Panc1 (cell line): ENCODE measurements at regions not wholly inside any gene's neighbourhood (a gene's known extent, or its start where the extent isn't known, plus 50 kb on each side); places are given as distances from the start of the nearest gene placed in this dataset.

Experiments used
- ATAC-seq: fragments of 200-7000 bp; cut with Tn5 transposase; 2 replicates; pipeline ENCODE4 v1.9.1; 2020; ENCODE audit warnings: mild to moderate bottlenecking, moderate library complexity
- BruUV-seq: library from RNA; stranded (reverse); fragments of 400-500 nt; replicated peaks from 2 replicates; lab custom pipeline; 2021; lab: Mats Ljungman, UMichigan
- CTCF ChIA-PET: fragments of 300-600 bp; sonication (Branson Sonifier 250); formaldehyde crosslinking; loops from one replicate; lab custom pipeline; 2022; ENCODE audit warnings: antibody characterized with exemption; lab: Charles Lee
- POLR2A ChIA-PET: fragments of 300-600 bp; sonication (Branson Sonifier 250); formaldehyde crosslinking; loops from one replicate; lab custom pipeline; 2022; ENCODE audit warnings: antibody characterized with exemption; lab: Charles Lee
- DNase-seq: peaks from one replicate; pipeline ENCODE4 v3.0.0-alpha.2; 2010; ENCODE audit warnings: low read depth, low spot score
- H3K27ac ChIP-seq: 2 replicates; pipeline ENCODE4 v1.5.1; 2011; ENCODE audit warnings: mild to moderate bottlenecking, low read length, inconsistent platforms
- H3K27me3 ChIP-seq: fragments of 200-500 bp; sonication (Bioruptor generic); 2 replicates; pipeline ENCODE4 v1.6.0; 2014; ENCODE audit warnings: low read length, inconsistent platforms; ENCODE audit not compliant: control insufficient read depth, insufficient read depth
- H3K36me3 ChIP-seq: fragments of 200-500 bp; sonication (Bioruptor generic); 2 replicates; pipeline ENCODE4 v1.5.1; 2014; ENCODE audit warnings: inconsistent platforms, mild to moderate bottlenecking, low read length, moderate library complexity; ENCODE audit not compliant: control insufficient read depth, insufficient read depth
- H3K4me1 ChIP-seq: 2 replicates; pipeline ENCODE4 v1.5.1; 2011; ENCODE audit warnings: inconsistent platforms, mild to moderate bottlenecking, low read length, moderate library complexity; ENCODE audit not compliant: control insufficient read depth, insufficient read depth
- H3K4me3 ChIP-seq, 2 experiments: 2 replicates each; pipeline ENCODE4 v1.5.1; 2011 to 2012; ENCODE audit warnings: low read depth in 2 of 2, low read length in 2 of 2, mild to moderate bottlenecking in 2 of 2, inconsistent platforms in 1 of 2, moderate library complexity in 1 of 2
- H3K9me3 ChIP-seq: fragments of 200-500 bp; sonication (Bioruptor generic); 2 replicates; pipeline ENCODE4 v1.5.1; 2014; ENCODE audit warnings: low read depth, mild to moderate bottlenecking, inconsistent platforms, low read length, moderate library complexity; ENCODE audit not compliant: control insufficient read depth, insufficient read depth
- POLR2AphosphoS5 ChIP-seq: IDR thresholded peaks from 2 replicates; pipeline ENCODE4 v1.6.1; 2012; ENCODE audit warnings: mild to moderate bottlenecking, low read depth, low read length, moderate library complexity
- SIN3A ChIP-seq: IDR thresholded peaks from 2 replicates; pipeline ENCODE4 v1.6.1; 2012; ENCODE audit warnings: low read depth, mild to moderate bottlenecking, low read length, moderate library complexity, borderline replicate concordance; ENCODE audit not compliant: insufficient read depth
- TCF7L2 ChIP-seq: IDR thresholded peaks from 2 replicates; pipeline ENCODE4 v1.6.1; 2011; ENCODE audit warnings: mild to moderate bottlenecking, low read depth, low read length, inconsistent platforms
- in situ Hi-C: cut with HindIII; loops from 2 replicates; pipeline ENCODE4 v1.10.0; 2016; ENCODE audit warnings: low sequenced_read_pairs, low pct_unique_long_range_greater_than_20kb
- intact Hi-C: fragments of 100-400 bp; cut with micrococcal nuclease; formaldehyde crosslinking; loops from one replicate; pipeline ENCODE4 v1.10.0; 2022; ENCODE audit not compliant: unreplicated experiment
- TF ChIP-seq, protein P1 (sequence below): fragments of 450-650 bp; IDR thresholded peaks from 2 replicates; pipeline ENCODE4 v1.5.1; 2017; ENCODE audit warnings: mild to moderate bottlenecking
- TF ChIP-seq, protein P2 (sequence below), 2 experiments: IDR thresholded peaks; 2 replicates each; pipeline ENCODE4 v1.6.1; 2011 to 2012; ENCODE audit warnings: low read depth in 2 of 2, control low read depth in 1 of 2, low read length in 1 of 2, mild to moderate bottlenecking in 1 of 2, moderate library complexity in 1 of 2; ENCODE audit not compliant: insufficient read depth in 1 of 2

DNA sequence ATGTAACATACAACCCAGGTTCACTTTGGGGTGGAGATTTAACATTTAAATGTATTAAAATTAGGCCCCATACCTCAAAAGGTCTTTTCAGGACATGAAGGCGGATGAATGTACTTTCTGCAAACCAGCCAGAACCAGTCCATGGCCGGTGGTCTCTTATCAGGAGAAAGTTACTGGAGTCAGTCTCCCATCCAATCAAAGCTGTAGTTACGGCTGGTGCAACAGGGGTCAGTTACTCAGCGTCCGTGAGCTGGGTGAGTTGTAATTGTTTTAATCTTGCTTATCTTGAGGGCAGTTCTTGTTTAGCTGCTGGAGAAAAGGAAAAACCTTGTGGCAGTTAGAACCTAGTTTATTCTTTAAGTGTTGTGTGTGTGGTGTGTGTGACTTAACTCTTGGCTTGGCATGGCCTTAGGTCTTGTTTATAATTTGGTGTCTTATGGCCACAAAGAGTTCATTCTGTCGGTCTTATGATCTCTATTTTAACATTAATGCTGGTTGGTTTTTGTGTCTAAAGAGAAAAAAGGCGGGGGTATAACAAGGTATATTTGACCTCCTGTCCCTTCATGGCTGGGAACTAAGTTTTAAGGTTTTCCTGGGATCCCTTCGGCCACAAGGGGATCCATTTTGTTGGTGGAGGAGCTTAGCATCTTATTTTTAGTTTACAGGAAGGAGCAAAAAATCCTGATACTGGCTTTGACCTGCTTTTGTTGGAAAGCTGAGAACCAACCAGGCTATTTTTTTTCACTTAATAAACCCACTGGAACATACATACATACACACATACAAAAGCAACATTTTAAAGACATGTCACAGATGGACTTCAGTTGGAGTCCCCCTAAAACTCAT lies 143.5 kb upstream of the NCK2 start:
- intact Hi-C loops: no loop called here
- no peak overlapping the region for H3K27ac ChIP-seq
- H3K9me3 ChIP-seq: no peaks in the 10 kb centered on the region
- H3K4me3 ChIP-seq: no peak overlapping the region
- CTCF ChIA-PET: no interaction called here
- no peaks in the 10 kb centered on the region for H3K36me3 ChIP-seq
- H3K4me1 ChIP-seq: no peaks in the 10 kb centered on the region
- no TSS peak for BruUV-seq
- no peaks in the 10 kb centered on the region for H3K27me3 ChIP-seq
- DNase-seq: no peak
- ATAC-seq: no peak
- POLR2A ChIA-PET: no interaction called here
- TF ChIP-seq, protein P1, sequence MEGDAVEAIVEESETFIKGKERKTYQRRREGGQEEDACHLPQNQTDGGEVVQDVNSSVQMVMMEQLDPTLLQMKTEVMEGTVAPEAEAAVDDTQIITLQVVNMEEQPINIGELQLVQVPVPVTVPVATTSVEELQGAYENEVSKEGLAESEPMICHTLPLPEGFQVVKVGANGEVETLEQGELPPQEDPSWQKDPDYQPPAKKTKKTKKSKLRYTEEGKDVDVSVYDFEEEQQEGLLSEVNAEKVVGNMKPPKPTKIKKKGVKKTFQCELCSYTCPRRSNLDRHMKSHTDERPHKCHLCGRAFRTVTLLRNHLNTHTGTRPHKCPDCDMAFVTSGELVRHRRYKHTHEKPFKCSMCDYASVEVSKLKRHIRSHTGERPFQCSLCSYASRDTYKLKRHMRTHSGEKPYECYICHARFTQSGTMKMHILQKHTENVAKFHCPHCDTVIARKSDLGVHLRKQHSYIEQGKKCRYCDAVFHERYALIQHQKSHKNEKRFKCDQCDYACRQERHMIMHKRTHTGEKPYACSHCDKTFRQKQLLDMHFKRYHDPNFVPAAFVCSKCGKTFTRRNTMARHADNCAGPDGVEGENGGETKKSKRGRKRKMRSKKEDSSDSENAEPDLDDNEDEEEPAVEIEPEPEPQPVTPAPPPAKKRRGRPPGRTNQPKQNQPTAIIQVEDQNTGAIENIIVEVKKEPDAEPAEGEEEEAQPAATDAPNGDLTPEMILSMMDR: no peak
- TF ChIP-seq, protein P2, sequence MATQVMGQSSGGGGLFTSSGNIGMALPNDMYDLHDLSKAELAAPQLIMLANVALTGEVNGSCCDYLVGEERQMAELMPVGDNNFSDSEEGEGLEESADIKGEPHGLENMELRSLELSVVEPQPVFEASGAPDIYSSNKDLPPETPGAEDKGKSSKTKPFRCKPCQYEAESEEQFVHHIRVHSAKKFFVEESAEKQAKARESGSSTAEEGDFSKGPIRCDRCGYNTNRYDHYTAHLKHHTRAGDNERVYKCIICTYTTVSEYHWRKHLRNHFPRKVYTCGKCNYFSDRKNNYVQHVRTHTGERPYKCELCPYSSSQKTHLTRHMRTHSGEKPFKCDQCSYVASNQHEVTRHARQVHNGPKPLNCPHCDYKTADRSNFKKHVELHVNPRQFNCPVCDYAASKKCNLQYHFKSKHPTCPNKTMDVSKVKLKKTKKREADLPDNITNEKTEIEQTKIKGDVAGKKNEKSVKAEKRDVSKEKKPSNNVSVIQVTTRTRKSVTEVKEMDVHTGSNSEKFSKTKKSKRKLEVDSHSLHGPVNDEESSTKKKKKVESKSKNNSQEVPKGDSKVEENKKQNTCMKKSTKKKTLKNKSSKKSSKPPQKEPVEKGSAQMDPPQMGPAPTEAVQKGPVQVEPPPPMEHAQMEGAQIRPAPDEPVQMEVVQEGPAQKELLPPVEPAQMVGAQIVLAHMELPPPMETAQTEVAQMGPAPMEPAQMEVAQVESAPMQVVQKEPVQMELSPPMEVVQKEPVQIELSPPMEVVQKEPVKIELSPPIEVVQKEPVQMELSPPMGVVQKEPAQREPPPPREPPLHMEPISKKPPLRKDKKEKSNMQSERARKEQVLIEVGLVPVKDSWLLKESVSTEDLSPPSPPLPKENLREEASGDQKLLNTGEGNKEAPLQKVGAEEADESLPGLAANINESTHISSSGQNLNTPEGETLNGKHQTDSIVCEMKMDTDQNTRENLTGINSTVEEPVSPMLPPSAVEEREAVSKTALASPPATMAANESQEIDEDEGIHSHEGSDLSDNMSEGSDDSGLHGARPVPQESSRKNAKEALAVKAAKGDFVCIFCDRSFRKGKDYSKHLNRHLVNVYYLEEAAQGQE (IDR thresholded peaks at IDR 0.05; ENCODE audit: insufficient read depth in 1 of 2, low read depth in 2 of 2, low read length in 1 of 2): no peak
- in situ Hi-C loops: no loop called here

DNA sequence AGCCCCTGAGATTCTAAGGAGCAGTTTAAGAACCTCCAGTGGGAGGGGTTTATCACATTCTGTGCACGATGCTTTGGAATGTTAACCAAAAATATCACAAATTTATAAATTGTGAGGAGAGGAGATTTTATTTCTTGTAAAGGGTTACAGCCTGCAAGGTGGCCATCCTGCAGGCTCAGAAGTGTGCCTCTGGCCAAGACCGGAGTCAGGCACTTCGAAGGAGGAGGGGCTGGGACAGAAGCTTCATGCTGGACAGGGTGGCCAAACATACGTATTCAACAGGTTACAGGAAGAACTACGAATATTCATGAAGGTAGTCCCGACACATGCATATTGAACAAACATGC lies 144.1 kb upstream of the NCK2 start:
- Histone ChIP-seq H3K4me1 (no peaks in the 10 kb centered on the region), H3K27ac (no peak overlapping the region), H3K27me3 (no peaks in the 10 kb centered on the region), H3K36me3 (no peaks in the 10 kb centered on the region), H3K4me3 (no peak overlapping the region), H3K9me3 (no peaks in the 10 kb centered on the region)
- BruUV-seq: no TSS peak
- ATAC-seq (no peak), DNase-seq (no peak)
- ChIA-PET POLR2A (no interaction called here), CTCF (no interaction called here)
- in situ Hi-C loops: no loop called here
- TF ChIP-seq TCF7L2 (no peak), SIN3A (no peak), POLR2AphosphoS5 (no peak)
- TF ChIP-seq, protein P1: no peak
- TF ChIP-seq, protein P2 (IDR thresholded peaks at IDR 0.05; ENCODE audit: insufficient read depth in 1 of 2, low read depth in 2 of 2, low read length in 1 of 2): no peak
- intact Hi-C loops: no loop called here
